Mesenchymal stem cell (in vitro differentiated cells and primary cell): ENCODE measurements at regions not wholly inside any gene's neighbourhood (a gene's known extent, or its start where the extent isn't known, plus 50 kb on each side); places are given as distances from the start of the nearest gene placed in this dataset.
"Not testable (repeated sequence)": the region's sequence is repeated elsewhere in the genome, so short reads cannot be mapped to it uniquely, and the experiment has no call there.

Experiments
- DNase-seq: peaks from one replicate; pipeline ENCODE4 v3.0.0-alpha.2; 2013
- H2AFZ ChIP-seq: one replicate; pipeline ENCODE4 v1.6.1; 2013; ENCODE audit warnings: low read depth, mild to moderate bottlenecking, control low read depth, inconsistent platforms, low read length, moderate library complexity
- H2AK5ac ChIP-seq: 2 replicates; pipeline ENCODE4 v1.6.1; 2013; ENCODE audit warnings: low read length, moderate library complexity, mild to moderate bottlenecking, inconsistent platforms; ENCODE audit not compliant: severe bottlenecking
- H2BK120ac ChIP-seq: one replicate; pipeline ENCODE4 v1.6.1; 2013; ENCODE audit warnings: low read depth, mild to moderate bottlenecking, inconsistent platforms, low read length, moderate library complexity
- H2BK12ac ChIP-seq, 2 experiments: one replicate each; pipeline ENCODE4 v1.6.1; 2013; ENCODE audit warnings: inconsistent platforms in 2 of 2, low read length in 2 of 2, mild to moderate bottlenecking in 2 of 2, moderate library complexity in 2 of 2, control low read depth in 1 of 2
- H2BK15ac ChIP-seq: one replicate; pipeline ENCODE4 v1.6.1; 2013; ENCODE audit warnings: mild to moderate bottlenecking, low read depth, inconsistent platforms; ENCODE audit not compliant: poor library complexity, severe bottlenecking
- H2BK5ac ChIP-seq: 2 replicates; pipeline ENCODE4 v1.6.1; 2013; ENCODE audit warnings: low read depth, mild to moderate bottlenecking, low read length, control low read depth, inconsistent platforms; ENCODE audit not compliant: poor library complexity, severe bottlenecking
- H3K14ac ChIP-seq, 2 experiments: one replicate each; pipeline ENCODE4 v1.6.1; 2013; ENCODE audit warnings: inconsistent platforms in 2 of 2, low read length in 2 of 2, control low read depth in 1 of 2, mild to moderate bottlenecking in 1 of 2, moderate library complexity in 1 of 2
- H3K18ac ChIP-seq, 2 experiments: one replicate each; pipeline ENCODE4 v1.6.1; 2013; ENCODE audit warnings: inconsistent platforms in 2 of 2, low read length in 2 of 2, control low read depth in 1 of 2, low read depth in 1 of 2, mild to moderate bottlenecking in 1 of 2
- H3K23ac ChIP-seq, 2 experiments: one replicate each; pipeline ENCODE4 v1.6.1; 2013; ENCODE audit warnings: inconsistent platforms in 2 of 2, low read length in 2 of 2, mild to moderate bottlenecking in 2 of 2, moderate library complexity in 2 of 2, control low read depth in 1 of 2
- H3K27ac ChIP-seq: 2 replicates; pipeline ENCODE4 v1.5.1; 2013; ENCODE audit warnings: mild to moderate bottlenecking, moderate library complexity, low read length, control low read depth, inconsistent platforms; ENCODE audit not compliant: poor library complexity, severe bottlenecking
- H3K27me3 ChIP-seq, 2 experiments: 2 replicates each; pipeline versions ENCODE4 v1.6.1 to v1.7.0; 2013; ENCODE audit warnings: low read length in 2 of 2, mild to moderate bottlenecking in 2 of 2, moderate library complexity in 2 of 2, control low read depth in 1 of 2, inconsistent platforms in 1 of 2; ENCODE audit not compliant: control insufficient read depth in 1 of 2, insufficient read depth in 1 of 2
- H3K36me3 ChIP-seq, 2 experiments: 2 replicates each; pipeline versions ENCODE4 v1.6.1 to v1.7.0; 2013; ENCODE audit warnings: low read length in 2 of 2, control low read depth in 1 of 2, inconsistent platforms in 1 of 2, low read depth in 1 of 2, mild to moderate bottlenecking in 1 of 2; ENCODE audit not compliant: insufficient read depth in 2 of 2, control insufficient read depth in 1 of 2
- H3K4ac ChIP-seq, 2 experiments: one replicate each; pipeline ENCODE4 v1.6.1; 2013; ENCODE audit warnings: inconsistent platforms in 2 of 2, low read length in 2 of 2, mild to moderate bottlenecking in 2 of 2, moderate library complexity in 2 of 2, control low read depth in 1 of 2, low read depth in 1 of 2
- H3K4me1 ChIP-seq: 2 replicates; pipeline ENCODE4 v1.6.1; 2013; ENCODE audit warnings: low read depth, low read length, control low read depth; ENCODE audit not compliant: control insufficient read depth, insufficient read depth
- H3K4me2 ChIP-seq: 2 replicates; pipeline ENCODE4 v1.6.1; 2013; ENCODE audit warnings: low read length, mild to moderate bottlenecking, inconsistent platforms; ENCODE audit not compliant: poor library complexity, severe bottlenecking
- H3K4me3 ChIP-seq, 2 experiments: 2 replicates each; pipeline versions ENCODE4 v1.5.1 to v1.7.0; 2013; ENCODE audit warnings: low read length in 2 of 2, mild to moderate bottlenecking in 2 of 2, control low read depth in 1 of 2, low read depth in 1 of 2; ENCODE audit not compliant: insufficient read depth in 1 of 2
- H3K79me1 ChIP-seq: replicated peaks from 2 replicates; pipeline ENCODE4 v1.6.1; 2013; ENCODE audit warnings: mild to moderate bottlenecking, control low read depth, low read length, inconsistent platforms; ENCODE audit not compliant: poor library complexity, severe bottlenecking
- H3K9ac ChIP-seq: 2 replicates; pipeline ENCODE4 v1.7.0; 2013; ENCODE audit warnings: mild to moderate bottlenecking, low read length, moderate library complexity
- H3K9me3 ChIP-seq: 2 replicates; pipeline ENCODE4 v1.7.0; 2013; ENCODE audit warnings: mild to moderate bottlenecking, low read length; ENCODE audit not compliant: control insufficient read depth
- H4K8ac ChIP-seq: one replicate; pipeline ENCODE4 v1.6.1; 2013; ENCODE audit warnings: inconsistent platforms, mild to moderate bottlenecking, low read length, moderate library complexity
- H4K91ac ChIP-seq: one replicate; pipeline ENCODE4 v1.6.1; 2013; ENCODE audit warnings: mild to moderate bottlenecking, low read length, inconsistent platforms
- WGBS: methylation state at CpG from one replicate; pipeline ENCODE4 v1.1.7; 2013; ENCODE audit warnings: mixed read lengths; 5-methylcytosine and 5-hydroxymethylcytosine counted together

DNA sequence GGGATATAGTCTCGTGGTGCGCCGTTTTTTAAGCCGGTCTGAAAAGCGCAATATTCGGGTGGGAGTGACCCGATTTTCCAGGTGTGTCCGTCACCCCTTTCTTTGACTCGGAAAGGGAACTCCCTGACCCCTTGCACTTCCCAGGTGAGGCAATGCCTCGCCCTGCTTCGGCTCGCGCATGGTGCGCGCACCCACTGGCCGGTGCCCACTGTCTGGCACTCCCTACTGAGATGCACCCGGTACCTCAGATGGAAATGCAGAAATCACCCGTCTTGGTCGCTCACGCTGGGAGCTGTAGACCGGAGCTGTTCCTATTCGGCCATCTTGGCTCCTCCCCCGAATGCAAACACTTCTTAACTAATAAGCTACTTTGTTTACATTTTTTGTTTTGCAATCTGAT lies 914.9 kb downstream of the OTOL1 start:
- H3K9me3 ChIP-seq, H3K4me3 ChIP-seq, DNase-seq, H4K91ac ChIP-seq, H2BK5ac ChIP-seq, H3K4me2 ChIP-seq, H4K8ac ChIP-seq, H3K4ac ChIP-seq, H3K79me1 ChIP-seq, H3K9ac ChIP-seq, H3K27ac ChIP-seq, H2BK15ac ChIP-seq, H2BK12ac ChIP-seq, H3K18ac ChIP-seq, H3K4me1 ChIP-seq, H3K27me3 ChIP-seq, H2AK5ac ChIP-seq, H3K14ac ChIP-seq, H2BK120ac ChIP-seq, H2AFZ ChIP-seq, H3K23ac ChIP-seq, H3K36me3 ChIP-seq: not testable (repeated sequence)
- WGBS = 86% methylated on average over 9 of the region's 23 CpGs

DNA sequence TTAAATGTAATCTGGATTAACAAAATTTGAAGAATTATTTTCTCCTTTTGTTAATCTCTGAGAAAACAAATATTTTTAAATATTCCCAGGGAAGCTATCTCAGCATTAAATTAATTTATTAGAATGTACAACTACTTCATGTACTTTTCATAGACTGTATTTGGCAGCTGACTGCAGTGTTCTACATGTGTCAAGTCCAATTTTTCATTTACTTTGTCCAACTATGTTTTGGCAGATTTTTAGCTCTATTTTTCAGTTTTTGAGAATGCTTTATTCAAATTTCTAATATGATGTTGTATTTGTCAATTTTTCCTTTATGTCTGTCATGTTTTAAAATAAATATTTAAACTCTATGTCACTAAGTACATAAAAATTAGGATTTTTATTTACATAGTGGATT lies 925.1 kb downstream of the OTOL1 start:
- H3K9ac ChIP-seq = no peak overlapping the region
- H2AFZ ChIP-seq = no peak overlapping the region
- H3K27me3 ChIP-seq = no peaks in the 10 kb centered on the region
- no peaks in the 10 kb centered on the region for H3K4me1 ChIP-seq
- H4K91ac ChIP-seq = no peak overlapping the region
- H2BK5ac ChIP-seq = no peak overlapping the region
- no peak overlapping the region for H2BK15ac ChIP-seq
- H3K4ac ChIP-seq = no peak overlapping the region
- no peaks in the 10 kb centered on the region for H3K36me3 ChIP-seq
- H3K23ac ChIP-seq = no peak overlapping the region
- H3K4me3 ChIP-seq = no peak overlapping the region
- no peak overlapping the region for H3K27ac ChIP-seq
- H3K4me2 ChIP-seq = no peak overlapping the region
- no peak overlapping the region for H2BK120ac ChIP-seq
- no peak overlapping the region for H2AK5ac ChIP-seq
- no peak for DNase-seq
- no peaks in the 10 kb centered on the region for H3K79me1 ChIP-seq
- no peak overlapping the region for H3K18ac ChIP-seq
- no peaks in the 10 kb centered on the region for H3K9me3 ChIP-seq
- no peak overlapping the region for H4K8ac ChIP-seq
- no peak overlapping the region for H2BK12ac ChIP-seq
- no peak overlapping the region for H3K14ac ChIP-seq

DNA sequence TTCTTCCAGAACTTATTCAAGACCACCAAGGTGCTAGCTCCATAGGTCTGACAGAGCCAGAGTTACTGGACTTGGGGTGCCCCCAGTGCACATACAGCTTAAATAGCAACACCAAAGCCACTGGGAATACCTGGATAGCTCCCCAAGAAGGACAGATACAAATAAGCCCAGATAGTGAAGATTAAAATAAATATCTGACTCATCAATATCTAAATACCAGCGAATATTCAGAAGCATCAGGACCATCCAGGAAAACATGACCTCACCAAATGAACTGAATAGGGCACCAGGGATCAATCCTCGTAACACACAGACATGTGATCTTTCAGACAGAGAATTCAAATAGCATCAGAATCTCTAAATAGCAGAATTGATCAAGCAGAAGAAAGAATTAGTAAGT lies 931.6 kb downstream of the OTOL1 start:
- no peaks in the 10 kb centered on the region for H3K4me1 ChIP-seq
- no peaks in the 10 kb centered on the region for H3K36me3 ChIP-seq
- no peak overlapping the region for H4K91ac ChIP-seq
- no peak overlapping the region for H3K18ac ChIP-seq
- DNase-seq = no peak
- H3K23ac ChIP-seq = no peak overlapping the region
- H2BK12ac ChIP-seq = no peak overlapping the region
- H3K27me3 ChIP-seq = no peaks in the 10 kb centered on the region
- H3K79me1 ChIP-seq = no peaks in the 10 kb centered on the region
- no peak overlapping the region for H3K14ac ChIP-seq
- no peak overlapping the region for H2BK120ac ChIP-seq
- no peak overlapping the region for H3K4me2 ChIP-seq
- no peak overlapping the region for H3K4me3 ChIP-seq
- H2BK15ac ChIP-seq = no peak overlapping the region
- no peak overlapping the region for H2BK5ac ChIP-seq
- peaks cover 5% of the 10 kb centered on the region for H3K9me3 ChIP-seq
- no peak overlapping the region for H3K4ac ChIP-seq
- no peak overlapping the region for H2AK5ac ChIP-seq
- no peak overlapping the region for H3K9ac ChIP-seq
- H4K8ac ChIP-seq = no peak overlapping the region
- no peak overlapping the region for H2AFZ ChIP-seq
- no peak overlapping the region for H3K27ac ChIP-seq
- WGBS = 82% methylated on average over 1 of the region's 2 CpGs

DNA sequence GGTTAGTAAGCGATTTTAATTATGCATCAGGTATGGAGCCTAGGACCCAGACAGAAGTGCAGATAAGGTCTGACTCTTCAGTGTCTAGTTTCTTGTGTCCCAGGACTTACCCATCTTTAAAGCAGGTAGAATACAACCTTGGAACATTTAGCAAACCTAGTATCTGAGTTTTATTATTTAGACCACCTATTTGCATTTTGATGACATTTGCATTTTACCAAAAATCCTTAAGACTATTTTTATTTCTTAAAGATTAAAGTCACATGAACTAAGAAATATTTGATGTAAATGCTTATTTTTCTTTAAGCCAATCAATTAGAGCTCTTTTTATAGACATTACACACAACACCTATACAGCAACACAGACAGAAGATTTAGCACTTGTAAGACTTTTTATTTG lies 939.1 kb downstream of the OTOL1 start:
- H3K4me2 ChIP-seq = no peak overlapping the region
- H4K8ac ChIP-seq = no peak overlapping the region
- H4K91ac ChIP-seq = no peak overlapping the region
- no peak overlapping the region for H3K4me3 ChIP-seq
- H3K9ac ChIP-seq = no peak overlapping the region
- 100% methylated on average over 1 of the region's 1 CpG for WGBS
- no peak overlapping the region for H2BK5ac ChIP-seq
- H2AK5ac ChIP-seq = no peak overlapping the region
- H3K79me1 ChIP-seq = no peaks in the 10 kb centered on the region
- no peaks in the 10 kb centered on the region for H3K27me3 ChIP-seq
- no peak overlapping the region for H2BK120ac ChIP-seq
- H3K9me3 ChIP-seq = peaks cover 5% of the 10 kb centered on the region
- H3K4me1 ChIP-seq = no peaks in the 10 kb centered on the region
- no peak overlapping the region for H3K18ac ChIP-seq
- no peaks in the 10 kb centered on the region for H3K36me3 ChIP-seq
- no peak overlapping the region for H2BK15ac ChIP-seq
- H2AFZ ChIP-seq = no peak overlapping the region
- no peak overlapping the region for H3K4ac ChIP-seq
- no peak overlapping the region for H3K27ac ChIP-seq
- H2BK12ac ChIP-seq = no peak overlapping the region
- H3K23ac ChIP-seq = no peak overlapping the region
- H3K14ac ChIP-seq = no peak overlapping the region
- no peak for DNase-seq
